GM12891 (cell line): ENCODE measurements at regions not wholly inside any gene's neighbourhood (a gene's known extent, or its start where the extent isn't known, plus 50 kb on each side); places are given as distances from the start of the nearest gene placed in this dataset.
"Not testable (repeated sequence)": the region's sequence is repeated elsewhere in the genome, so short reads cannot be mapped to it uniquely, and the experiment has no call there.

ENCODE experiments used
- PAX5 ChIP-seq: IDR thresholded peaks from 2 replicates; pipeline ENCODE4 v1.6.1; 2011; ENCODE audit warnings: low read length, moderate library complexity, mild to moderate bottlenecking; ENCODE audit not compliant: insufficient read depth, severe bottlenecking
- POLR2A ChIP-seq: IDR thresholded peaks from 2 replicates; pipeline ENCODE4 v1.6.1; 2011; ENCODE audit warnings: low read depth, low read length, control low read depth
- POLR2AphosphoS5 ChIP-seq: IDR thresholded peaks from 2 replicates; pipeline ENCODE4 v1.6.1; 2011; ENCODE audit warnings: low read depth, low read length, control low read depth
- POU2F2 ChIP-seq: IDR thresholded peaks from 2 replicates; pipeline ENCODE4 v1.6.1; 2011; ENCODE audit warnings: low read depth, mild to moderate bottlenecking, control low read depth, low read length, moderate library complexity
- SPI1 ChIP-seq: IDR thresholded peaks from 2 replicates; pipeline ENCODE4 v1.6.1; 2011; ENCODE audit warnings: low read depth, low read length, control low read depth
- TAF1 ChIP-seq: IDR thresholded peaks from 2 replicates; pipeline ENCODE4 v1.6.1; 2011; ENCODE audit warnings: low read depth, low read length, control low read depth

GRCh38 chr21:35516292-35516691 is 467.2 kb upstream of the RUNX1 start:
- TF ChIP-seq SPI1, POLR2A, POLR2AphosphoS5, TAF1, POU2F2, PAX5: not testable (repeated sequence)
